Omental fat pad (tissue), 3 donors: ENCODE measurements at regions not wholly inside any gene's neighbourhood (a gene's known extent, or its start where the extent isn't known, plus 50 kb on each side); places are given as distances from the start of the nearest gene placed in this dataset.
A peak's percentile ranks its signal among the peaks of the same experiment; 100 is the strongest.

Experiments used
- ATAC-seq: fragments of 150-250 bp; one replicate; pipeline ENCODE4 v1.9.1; 2016; ENCODE audit warnings: mild to moderate bottlenecking, moderate library complexity; ENCODE audit not compliant: low FRiP score
- DNase-seq: peaks from one replicate; pipeline ENCODE4 v3.0.0-alpha.2; 2019; ENCODE audit warnings: low spot score
- TF ChIP-seq, protein P1 (sequence below), 3 donors: fragments of 450-650 bp; IDR thresholded peaks; one replicate each; pipeline ENCODE4 v1.5.1; 2016 to 2017; ENCODE audit warnings: antibody characterized with exemption in 3 of 3, mild to moderate bottlenecking in 3 of 3, moderate library complexity in 2 of 3

DNA sequence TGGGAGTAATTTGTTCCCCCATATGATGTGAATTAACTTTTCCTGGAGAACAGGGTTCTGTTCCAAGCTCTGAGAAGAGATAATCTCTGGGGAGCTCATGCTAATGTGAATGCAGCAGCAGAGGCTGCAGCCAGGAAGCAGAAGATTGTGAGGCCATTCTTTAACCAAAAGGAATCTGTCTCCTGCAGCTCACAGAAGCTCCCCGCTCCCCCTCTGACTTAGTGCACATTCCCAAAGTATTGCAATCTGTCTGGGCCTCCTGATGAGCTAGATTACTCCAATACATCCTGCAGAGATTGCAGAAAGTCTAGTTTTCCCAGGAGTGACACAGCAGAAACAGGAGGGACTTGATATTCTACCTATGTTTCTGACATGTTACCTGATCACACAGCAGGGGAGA lies 420.6 kb upstream of the FAT3 start:
- DNase-seq (no peak), ATAC-seq (no peak)
- TF ChIP-seq, protein P1, sequence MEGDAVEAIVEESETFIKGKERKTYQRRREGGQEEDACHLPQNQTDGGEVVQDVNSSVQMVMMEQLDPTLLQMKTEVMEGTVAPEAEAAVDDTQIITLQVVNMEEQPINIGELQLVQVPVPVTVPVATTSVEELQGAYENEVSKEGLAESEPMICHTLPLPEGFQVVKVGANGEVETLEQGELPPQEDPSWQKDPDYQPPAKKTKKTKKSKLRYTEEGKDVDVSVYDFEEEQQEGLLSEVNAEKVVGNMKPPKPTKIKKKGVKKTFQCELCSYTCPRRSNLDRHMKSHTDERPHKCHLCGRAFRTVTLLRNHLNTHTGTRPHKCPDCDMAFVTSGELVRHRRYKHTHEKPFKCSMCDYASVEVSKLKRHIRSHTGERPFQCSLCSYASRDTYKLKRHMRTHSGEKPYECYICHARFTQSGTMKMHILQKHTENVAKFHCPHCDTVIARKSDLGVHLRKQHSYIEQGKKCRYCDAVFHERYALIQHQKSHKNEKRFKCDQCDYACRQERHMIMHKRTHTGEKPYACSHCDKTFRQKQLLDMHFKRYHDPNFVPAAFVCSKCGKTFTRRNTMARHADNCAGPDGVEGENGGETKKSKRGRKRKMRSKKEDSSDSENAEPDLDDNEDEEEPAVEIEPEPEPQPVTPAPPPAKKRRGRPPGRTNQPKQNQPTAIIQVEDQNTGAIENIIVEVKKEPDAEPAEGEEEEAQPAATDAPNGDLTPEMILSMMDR (IDR thresholded peaks at IDR 0.05): no peak

DNA sequence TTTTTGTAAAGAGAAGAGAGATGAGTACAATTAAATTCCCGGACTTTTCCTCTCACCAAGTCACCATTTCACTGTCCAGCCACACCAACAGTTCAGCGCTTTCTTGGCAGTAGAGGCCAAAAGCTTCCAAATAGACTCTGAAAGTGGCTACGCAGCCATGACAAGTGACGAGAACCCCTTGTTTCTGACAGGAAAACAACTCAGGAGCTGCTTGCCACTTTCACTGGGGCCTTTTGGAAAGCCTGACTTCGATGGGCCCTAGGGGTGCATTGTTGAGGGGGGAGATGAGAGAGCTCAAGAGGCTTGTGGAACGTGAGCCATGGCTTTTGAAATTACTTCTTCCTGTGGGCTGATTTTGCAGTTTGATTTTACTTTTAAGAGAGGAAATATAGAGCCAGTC lies 422.1 kb upstream of the FAT3 start:
- no peak for ATAC-seq
- no peak for DNase-seq
- TF ChIP-seq, protein P1 (IDR thresholded peaks at IDR 0.05): no peak

DNA sequence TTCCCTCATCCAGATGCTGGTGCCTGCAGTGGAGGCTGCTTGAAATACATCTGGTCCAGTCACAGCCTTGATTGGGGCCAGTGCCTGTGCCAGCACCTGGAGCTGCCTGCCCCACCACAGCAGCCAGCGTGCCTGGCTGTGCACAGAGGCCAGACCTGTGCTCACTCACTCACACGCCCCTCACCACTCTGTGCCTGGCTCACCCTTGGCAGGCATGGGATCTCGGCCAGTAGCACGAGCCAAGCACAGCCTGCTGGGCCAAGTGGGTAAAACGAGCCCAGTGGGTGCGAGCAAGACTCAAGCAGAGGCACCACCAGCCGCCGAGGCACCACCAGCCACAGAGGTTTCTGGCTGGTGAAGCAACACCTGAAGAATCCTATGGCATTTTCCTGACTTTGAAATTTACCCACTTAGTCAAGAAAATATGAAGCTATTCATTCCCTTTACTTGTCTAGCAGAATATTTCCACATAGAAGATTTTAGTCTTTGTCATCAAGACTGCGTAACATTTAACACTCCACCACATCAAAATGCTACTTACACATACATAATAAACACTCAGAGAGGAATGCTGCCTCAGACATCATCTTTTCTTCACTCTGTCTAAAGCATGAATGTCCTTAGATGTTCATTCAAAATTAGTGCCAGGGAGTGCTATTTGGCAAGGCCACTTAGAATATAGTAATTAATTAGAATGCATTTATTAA lies 424.3 kb upstream of the FAT3 start:
- TF ChIP-seq, protein P1 (IDR thresholded peaks at IDR 0.05): no peak
- peak; percentile 85 for ATAC-seq

DNA sequence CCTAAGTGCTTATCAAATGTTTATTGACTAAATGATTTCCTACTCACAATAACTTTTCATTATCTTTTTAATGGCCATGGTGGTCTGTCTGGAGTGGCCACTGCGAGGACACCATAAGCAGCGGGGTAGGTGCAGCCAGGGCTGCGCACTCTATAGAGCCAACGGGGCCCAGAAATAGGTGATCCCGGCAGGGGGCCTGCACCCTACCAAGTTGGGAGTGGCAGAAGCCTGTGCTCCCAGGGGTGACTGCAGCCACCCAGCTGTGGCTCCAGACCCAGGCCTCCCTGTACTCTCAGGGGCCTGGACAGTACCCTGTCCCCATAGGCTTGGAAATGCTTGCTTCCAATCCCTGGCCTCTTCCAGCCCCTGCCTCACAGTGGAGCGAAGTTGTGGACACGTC lies 426.4 kb upstream of the FAT3 start:
- TF ChIP-seq, protein P1 (IDR thresholded peaks at IDR 0.05): no peak
- ATAC-seq (no peak), DNase-seq (no peak)

More for the DNA sequence above, 424.3 kb upstream of the FAT3 start:
- DNase-seq: no peak

DNA sequence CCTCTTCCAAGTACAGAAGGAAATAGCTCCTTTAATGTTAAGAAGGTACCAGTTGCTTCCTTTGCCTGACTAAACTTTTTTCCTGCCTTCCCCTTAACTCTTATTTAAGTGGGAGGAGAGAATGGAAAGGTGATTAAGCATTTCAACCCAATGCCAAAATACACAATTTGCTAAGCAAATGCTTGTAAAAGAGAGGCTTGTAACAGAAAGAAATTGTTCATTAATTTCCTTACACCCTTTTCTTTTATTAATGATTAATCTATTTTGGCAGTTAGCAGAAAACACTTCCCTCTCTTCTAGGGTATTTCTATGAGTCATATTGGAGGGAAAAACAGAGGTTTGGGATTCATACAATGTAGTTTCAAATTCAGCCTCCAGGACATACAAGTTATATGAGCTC lies 427.6 kb upstream of the FAT3 start:
- ATAC-seq (peak; percentile 48), DNase-seq (no peak)
- TF ChIP-seq, protein P1 (IDR thresholded peaks at IDR 0.05): no peak

DNA sequence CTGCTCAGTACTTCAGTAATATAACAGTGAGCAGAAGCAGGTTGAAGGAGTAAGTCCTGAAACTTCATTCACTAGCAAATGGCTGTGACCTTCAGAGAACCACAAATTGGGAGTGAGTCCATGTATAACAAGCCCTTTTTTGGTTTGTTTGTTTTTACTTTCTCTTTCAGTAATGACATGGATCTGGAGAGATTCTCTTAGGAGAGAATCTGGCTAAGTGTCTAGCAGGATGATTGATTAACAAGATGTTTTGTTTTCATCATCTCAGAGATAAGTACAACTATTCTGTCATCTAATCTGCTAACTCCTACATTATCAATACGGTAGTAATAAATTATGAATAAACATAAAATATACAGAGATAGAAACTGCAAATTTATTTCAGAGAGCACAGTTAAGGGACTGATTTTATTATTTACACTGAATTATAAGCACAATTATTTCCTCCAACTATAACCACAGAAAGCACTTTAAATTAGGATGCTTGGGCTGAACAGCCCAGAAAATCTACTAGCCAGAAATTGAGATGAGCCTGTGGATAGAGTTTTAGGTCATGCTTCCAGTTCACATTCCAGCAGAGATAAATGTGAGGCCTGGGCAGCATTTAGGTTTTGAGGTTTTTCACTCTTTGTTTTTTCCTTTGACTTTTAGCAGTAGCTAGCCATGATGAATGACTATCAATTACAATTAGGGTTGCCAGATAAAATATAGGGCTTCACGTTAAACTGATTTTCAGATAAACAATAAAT lies 429.3 kb upstream of the FAT3 start:
- ATAC-seq (peak; percentile 8), DNase-seq (no peak)
- TF ChIP-seq, protein P1 (IDR thresholded peaks at IDR 0.05): no peak

DNA sequence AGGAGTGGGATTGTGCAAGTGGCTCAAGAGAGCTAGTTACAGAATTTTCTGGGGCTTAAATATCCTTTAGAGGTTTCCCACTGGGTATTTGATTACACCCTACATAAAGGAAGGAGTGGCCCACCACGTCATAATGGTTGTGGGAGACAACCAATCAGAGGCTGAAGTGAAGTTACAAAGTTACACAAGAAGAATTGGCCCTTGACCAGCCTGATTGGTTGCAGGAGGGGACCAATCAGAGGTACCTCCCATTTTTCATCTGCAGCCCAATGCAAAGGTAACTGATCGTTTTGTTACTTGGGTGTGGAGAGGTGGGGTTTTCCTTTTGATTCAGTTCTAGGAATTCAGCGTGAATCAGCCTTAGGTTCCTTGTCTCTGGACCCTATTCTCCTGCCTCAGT lies 430.5 kb upstream of the FAT3 start:
- ATAC-seq (no peak), DNase-seq (no peak)
- TF ChIP-seq, protein P1 (IDR thresholded peaks at IDR 0.05): no peak
